ENCODE measurements at regions not wholly inside any gene's neighbourhood (a gene's known extent, or its start where the extent isn't known, plus 50 kb on each side); places are given as distances from the start of the nearest gene placed in this dataset.

- no peak for DNase-seq (ENCODE audit: low spot score in 2 of 2)
- H3K9me3 ChIP-seq, result no peaks in the 10 kb centered on the region
- TF ChIP-seq EP300 (IDR thresholded peaks at IDR 0.05) (no peak), CTCF (IDR thresholded peaks at IDR 0.05) (no peak), POLR2A (IDR thresholded peaks at IDR 0.05) (no peak)
- H3K4me3 ChIP-seq, result no peak overlapping the region
- H3K27ac ChIP-seq, result no peak overlapping the region
- H3K27me3 ChIP-seq, result peaks cover 0 to 14% of the 10 kb centered on the region in 2 donors
- no peaks in the 10 kb centered on the region for H3K36me3 ChIP-seq
- no peaks in the 10 kb centered on the region for H3K4me1 ChIP-seq
- 73 to 74% methylated on average over 2 of the region's 2 CpGs for WGBS, 2 donors
Measured at GRCh38 chr9:126113176-126113575, 213.5 kb upstream of the MVB12B start.

DNA sequence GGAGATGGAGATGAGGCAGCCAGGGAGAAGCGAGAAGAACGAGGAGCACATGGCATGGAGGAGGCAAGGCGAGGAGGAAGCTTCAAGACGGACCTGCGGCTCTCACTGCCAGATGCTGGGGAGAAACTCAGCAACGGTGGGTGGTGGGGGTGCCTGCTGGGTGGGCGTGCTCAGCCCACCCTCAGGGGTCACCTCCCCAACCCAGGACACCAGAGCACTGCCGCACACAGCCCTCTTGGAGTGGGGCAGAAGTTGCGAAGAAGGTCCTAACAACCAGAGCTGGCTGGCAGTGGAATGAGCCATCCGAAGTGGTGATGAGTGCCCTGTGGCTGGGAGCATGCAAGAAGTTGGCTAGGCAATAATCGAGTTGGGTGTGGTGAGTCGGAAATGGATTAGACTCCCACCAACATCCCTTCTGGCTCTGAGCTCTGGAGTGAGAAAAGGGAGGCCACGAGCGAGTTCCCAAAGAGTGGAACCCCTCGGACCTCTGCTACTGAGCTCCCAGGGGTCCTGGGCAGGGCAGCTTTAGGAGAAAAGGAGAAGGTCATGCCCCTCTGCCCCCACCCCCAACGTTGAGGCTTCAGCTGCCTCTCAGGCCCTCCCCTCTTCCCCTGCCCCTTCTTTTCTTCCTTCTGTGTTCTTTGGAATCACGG is 212.7 kb upstream of the MVB12B start:
- no peak overlapping the region for H3K4me3 ChIP-seq
- 74 to 79% methylated on average over 17 of the region's 17 CpGs for WGBS, 2 donors
- H3K4me1 ChIP-seq, result no peaks in the 10 kb centered on the region
- H3K27ac ChIP-seq, result no peak overlapping the region
- H3K36me3 ChIP-seq, result no peaks in the 10 kb centered on the region
- DNase-seq (ENCODE audit: low spot score in 2 of 2), result peak in 1 of 2 donors; percentile 1
- peaks cover 0 to 14% of the 10 kb centered on the region in 2 donors for H3K27me3 ChIP-seq
- H3K9me3 ChIP-seq, result no peaks in the 10 kb centered on the region
- no peak for TF ChIP-seq CTCF (IDR thresholded peaks at IDR 0.05)
- no peak for TF ChIP-seq EP300 (IDR thresholded peaks at IDR 0.05)
- TF ChIP-seq POLR2A (IDR thresholded peaks at IDR 0.05), result no peak

- H3K9me3 ChIP-seq, result no peaks in the 10 kb centered on the region
- peaks cover 0 to 14% of the 10 kb centered on the region in 2 donors for H3K27me3 ChIP-seq
- H3K27ac ChIP-seq, result no peak overlapping the region
- no peak overlapping the region for H3K4me3 ChIP-seq
- no peaks in the 10 kb centered on the region for H3K36me3 ChIP-seq
- no peak for DNase-seq (ENCODE audit: low spot score in 2 of 2)
- no peaks in the 10 kb centered on the region for H3K4me1 ChIP-seq
- 71 to 73% methylated on average over 8 to 10 of the region's 10 CpGs for WGBS, 2 donors
- TF ChIP-seq CTCF (IDR thresholded peaks at IDR 0.05) (no peak), POLR2A (IDR thresholded peaks at IDR 0.05) (no peak), EP300 (IDR thresholded peaks at IDR 0.05) (no peak)
Measured at GRCh38 chr9:126114409-126114760, 212.2 kb upstream of the MVB12B start.

DNA sequence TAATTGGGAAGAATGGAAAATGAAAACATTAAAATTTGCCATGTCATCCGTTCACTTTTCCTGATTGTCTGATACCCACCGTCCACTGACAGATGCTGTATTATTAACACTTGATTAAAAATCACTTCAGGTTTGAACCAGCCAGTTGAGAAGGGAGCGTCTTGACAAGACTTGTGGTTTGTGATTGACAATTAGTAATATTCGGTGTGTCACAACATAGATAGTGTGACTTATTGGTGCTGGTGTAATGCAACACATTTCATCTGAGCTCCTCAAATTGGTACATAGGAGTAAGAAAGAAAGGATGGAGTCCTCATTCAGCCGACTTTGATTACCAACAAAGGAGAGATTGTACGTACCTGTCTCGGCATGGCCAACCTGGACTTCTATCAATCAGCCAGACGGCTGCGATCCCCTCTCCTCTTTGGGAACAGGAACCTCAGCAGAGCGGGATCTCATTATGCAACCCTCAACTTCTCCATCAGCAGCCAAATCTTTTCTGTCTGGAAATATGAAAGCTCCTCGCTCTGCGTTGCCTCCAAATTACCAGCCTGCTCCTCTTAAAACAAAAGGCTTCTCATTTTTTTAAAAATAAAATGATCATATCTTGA is 211.7 kb upstream of the MVB12B start:
- TF ChIP-seq EP300 (IDR thresholded peaks at IDR 0.05), result no peak
- no peak overlapping the region for H3K27ac ChIP-seq
- no peak overlapping the region for H3K4me3 ChIP-seq
- peak in 1 of 2 donors; percentile 2 for DNase-seq (ENCODE audit: low spot score in 2 of 2)
- H3K36me3 ChIP-seq, result no peaks in the 10 kb centered on the region
- H3K9me3 ChIP-seq, result no peaks in the 10 kb centered on the region
- peaks cover 0 to 14% of the 10 kb centered on the region in 2 donors for H3K27me3 ChIP-seq
- 78 to 87% methylated on average over 12 of the region's 12 CpGs for WGBS, 2 donors
- no peaks in the 10 kb centered on the region for H3K4me1 ChIP-seq

DNA sequence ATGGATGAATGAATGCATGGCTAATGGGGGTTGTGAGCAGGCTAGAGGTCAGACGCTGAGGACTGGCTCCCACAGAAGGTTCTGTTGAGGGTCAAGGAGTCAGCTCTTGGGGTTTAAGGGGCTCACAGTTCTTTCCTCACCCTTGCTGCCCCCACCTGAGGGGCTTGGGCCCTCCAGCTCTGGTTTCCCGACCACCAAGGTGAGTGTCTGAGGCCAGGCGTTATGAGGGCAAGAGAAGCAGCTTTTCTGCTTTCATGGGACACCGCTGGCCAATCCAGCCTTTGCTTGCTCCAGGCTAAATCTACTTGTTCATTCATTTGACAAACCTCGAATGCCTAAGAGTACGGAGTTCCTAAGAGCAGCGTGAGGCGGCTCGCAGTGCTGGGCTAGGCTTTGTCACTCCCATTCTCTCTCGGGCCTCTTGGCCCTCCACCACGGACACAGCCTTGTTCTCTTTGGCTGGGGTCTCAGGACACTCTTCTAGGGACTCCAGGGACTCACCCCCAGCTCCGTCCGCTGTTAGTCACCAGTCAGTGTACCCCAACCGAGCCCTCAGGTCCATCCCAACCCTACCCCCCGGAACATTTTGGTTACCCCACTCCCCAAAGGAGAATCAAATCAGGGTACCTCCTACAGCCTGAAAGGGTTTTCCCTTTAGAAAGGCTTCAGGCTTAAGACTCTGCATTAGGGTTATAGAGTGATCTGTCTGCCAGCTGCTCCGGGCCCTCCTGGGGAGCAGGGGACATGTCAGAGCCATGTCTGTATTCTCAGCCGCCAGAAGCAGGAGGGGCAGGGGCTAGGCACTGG is 210.1 kb upstream of the MVB12B start:
- Histone ChIP-seq H3K27me3 (peaks cover 0 to 14% of the 10 kb centered on the region in 2 donors), H3K4me1 (no peaks in the 10 kb centered on the region), H3K4me3 (no peak overlapping the region), H3K36me3 (no peaks in the 10 kb centered on the region), H3K9me3 (no peaks in the 10 kb centered on the region), H3K27ac (no peak overlapping the region)
- TF ChIP-seq CTCF (IDR thresholded peaks at IDR 0.05) (no peak), EP300 (IDR thresholded peaks at IDR 0.05) (no peak), POLR2A (IDR thresholded peaks at IDR 0.05) (no peak)
- DNase-seq (ENCODE audit: low spot score in 2 of 2), result no peak
- 71 to 76% methylated on average over 17 of the region's 17 CpGs for WGBS, 2 donors
